HG03139 (cell line): ENCODE measurements at regions not wholly inside any gene's neighbourhood (a gene's known extent, or its start where the extent isn't known, plus 50 kb on each side); places are given as distances from the start of the nearest gene placed in this dataset.

Source experiments
- ATAC-seq: cut with Tn5 transposase; IDR thresholded peaks from one replicate; pipeline ENCODE4 v1.9.1; 2021; ENCODE audit not compliant: unreplicated experiment

GRCh38 chr15:39320886-39321285, 260.0 kb upstream of the THBS1 start:
- no peak for ATAC-seq

DNA sequence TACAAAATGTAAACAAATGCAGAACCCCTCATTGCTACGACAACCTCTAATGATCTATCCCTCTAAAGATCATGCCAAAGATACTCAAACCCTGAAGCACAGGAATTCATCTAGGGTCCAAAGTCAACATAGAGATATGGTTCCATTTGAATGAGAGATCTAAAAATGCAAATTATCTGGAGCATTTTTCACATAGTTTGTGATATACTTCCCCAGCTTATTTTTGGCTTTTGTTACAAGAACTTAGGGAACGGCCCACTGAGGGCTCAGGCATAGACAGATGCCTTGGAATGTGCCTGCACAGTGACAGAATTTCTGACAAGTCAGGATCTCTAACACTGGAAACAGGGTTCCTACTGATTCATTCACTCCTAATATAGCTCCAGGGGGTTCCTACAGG, 258.9 kb upstream of the THBS1 start:
- ATAC-seq: no peak

- no peak for ATAC-seq
Observed at GRCh38 chr15:39323157-39323556, 257.7 kb upstream of the THBS1 start.

GRCh38 chr15:39323706-39324105, 257.2 kb upstream of the THBS1 start:
- ATAC-seq: no peak

GRCh38 chr15:39326306-39326975, 254.4 kb upstream of the THBS1 start:
- ATAC-seq: no peak

DNA sequence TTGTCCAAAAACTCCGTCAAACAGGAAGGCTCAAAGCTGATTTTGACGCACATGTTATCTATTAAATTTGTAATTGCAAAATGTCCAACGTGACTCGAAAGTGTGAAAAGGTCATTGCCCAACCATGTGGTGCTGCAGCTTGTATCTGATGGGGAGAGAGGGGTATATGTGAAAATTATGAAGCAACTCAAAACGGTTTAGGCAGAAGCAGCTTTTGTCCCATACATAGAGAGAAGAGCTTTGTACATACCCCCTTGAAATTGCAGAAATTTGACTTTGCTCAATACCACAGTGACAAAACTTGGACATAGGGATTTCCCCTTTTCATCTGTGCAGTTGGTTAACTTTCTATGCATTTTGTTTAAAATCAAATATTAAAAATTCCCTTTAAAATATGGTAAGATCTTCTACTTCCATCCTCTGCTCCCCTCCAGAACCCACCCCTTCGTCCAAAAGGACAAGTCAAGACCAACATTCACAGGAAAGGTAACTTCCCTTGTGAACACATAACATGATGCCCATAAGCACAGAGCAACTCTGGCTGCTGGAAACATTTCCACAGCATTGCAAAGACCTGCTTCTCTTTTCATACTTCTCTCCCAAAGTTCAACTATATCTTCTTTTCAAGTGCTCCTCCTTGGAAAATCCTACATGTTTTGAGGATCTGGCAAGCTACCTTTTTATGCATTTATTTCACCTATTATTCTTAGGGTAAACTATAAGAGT, 253.7 kb upstream of the THBS1 start:
- ATAC-seq: no peak

DNA sequence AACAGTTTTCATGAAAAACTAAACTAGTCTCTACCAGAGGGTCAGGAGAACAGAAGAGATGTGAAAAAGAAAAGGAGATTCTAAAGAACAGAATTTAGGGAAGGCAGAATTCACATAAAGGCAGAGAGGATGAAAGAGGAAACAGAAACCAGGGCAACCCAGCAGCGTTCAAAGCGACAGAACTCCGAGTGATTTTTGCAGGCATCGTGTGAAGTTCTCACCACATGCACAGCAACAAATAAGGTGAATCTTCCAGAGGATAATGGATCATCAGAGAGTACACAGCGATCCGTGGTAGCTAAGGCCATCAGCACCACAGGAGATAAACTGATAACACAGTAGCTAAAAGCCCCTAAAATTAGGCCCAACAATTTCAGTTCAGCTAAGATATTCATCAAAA, 250.8 kb upstream of the THBS1 start:
- no peak for ATAC-seq

DNA sequence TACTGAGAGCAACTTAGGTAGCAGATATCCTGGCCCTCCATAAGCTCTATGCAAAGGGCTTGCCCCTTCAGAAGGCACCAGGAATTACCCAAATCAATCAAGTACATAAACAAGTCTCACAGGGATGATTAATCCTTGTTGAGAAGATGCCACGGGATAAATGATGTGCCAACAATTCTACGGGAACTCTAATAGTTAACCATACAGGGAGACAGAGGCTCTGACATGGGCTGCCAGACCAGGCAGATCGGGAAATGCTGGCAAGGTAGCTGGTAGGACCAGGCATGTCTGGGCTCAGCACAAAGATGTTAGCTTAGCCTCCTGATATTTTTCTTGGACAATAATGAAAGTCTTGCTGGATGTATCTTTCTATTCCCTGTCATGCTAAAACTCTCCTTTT, 249.3 kb upstream of the THBS1 start:
- ATAC-seq: no peak

- no peak for ATAC-seq
Observed at GRCh38 chr15:39332846-39333245, 248.0 kb upstream of the THBS1 start.

- ATAC-seq: no peak
Observed at GRCh38 chr15:39333393-39333792, 247.5 kb upstream of the THBS1 start.

DNA sequence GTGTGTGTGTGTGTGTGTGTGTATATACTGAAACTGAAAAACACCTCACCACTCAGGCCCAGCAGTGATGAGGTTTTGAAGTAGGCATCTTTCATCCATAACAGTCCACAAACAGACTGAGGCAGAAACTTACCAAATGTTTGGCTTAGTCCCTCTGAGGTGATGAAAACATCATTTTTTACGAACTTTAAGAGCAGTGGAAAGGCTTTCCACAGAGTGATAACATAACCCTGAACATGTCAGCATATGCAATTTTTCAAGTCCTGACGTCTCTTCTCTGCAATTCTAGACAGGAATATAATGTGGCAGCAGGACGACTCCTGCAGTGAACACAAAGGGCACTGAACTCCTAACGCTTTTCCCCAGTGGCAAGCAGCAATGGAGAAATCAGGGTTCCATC, 247.0 kb upstream of the THBS1 start:
- no peak for ATAC-seq

GRCh38 chr15:39336926-39337325, 244.0 kb upstream of the THBS1 start:
- no peak for ATAC-seq

DNA sequence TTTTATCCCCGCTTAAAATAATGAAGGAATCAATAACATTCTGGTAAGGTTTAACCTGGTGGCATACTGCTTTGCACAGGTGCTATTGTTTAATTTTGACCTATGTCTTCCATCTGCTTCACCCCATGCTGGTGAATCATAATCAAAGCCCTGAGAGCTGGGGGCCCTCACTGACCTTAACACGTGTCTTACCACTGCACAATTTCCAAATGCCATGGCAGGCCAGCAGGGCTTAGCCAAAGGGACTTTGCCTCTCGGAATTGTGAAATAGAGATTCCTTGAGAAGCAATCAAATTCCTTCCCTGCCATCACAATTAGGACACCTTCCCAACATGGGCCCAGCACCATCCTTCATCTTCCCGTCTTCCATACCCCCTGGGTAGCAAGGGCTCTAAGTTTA, 242.6 kb upstream of the THBS1 start:
- ATAC-seq: no peak

GRCh38 chr15:39340903-39341645, 239.8 kb upstream of the THBS1 start:
- no peak for ATAC-seq

GRCh38 chr15:39344662-39345141, 236.2 kb upstream of the THBS1 start:
- ATAC-seq: no peak

DNA sequence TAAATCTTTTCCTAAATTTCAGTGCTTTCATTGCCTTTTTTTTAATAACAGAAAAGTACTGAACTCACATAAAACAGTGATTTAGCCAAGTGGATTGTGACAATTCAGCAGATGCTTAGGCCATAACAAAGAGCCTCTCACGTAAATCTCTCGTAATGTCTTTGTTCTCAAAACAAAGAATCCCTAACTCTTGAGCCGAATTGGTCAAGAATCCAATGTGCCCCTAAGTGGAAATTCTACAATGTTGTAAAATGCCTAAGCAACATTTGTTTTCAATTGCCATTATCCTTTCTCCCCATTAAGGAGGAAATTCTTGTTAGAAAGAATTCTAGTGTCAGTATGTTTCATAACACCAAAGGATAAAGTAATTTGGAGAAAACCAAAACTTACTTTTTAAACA, 235.7 kb upstream of the THBS1 start:
- no peak for ATAC-seq

DNA sequence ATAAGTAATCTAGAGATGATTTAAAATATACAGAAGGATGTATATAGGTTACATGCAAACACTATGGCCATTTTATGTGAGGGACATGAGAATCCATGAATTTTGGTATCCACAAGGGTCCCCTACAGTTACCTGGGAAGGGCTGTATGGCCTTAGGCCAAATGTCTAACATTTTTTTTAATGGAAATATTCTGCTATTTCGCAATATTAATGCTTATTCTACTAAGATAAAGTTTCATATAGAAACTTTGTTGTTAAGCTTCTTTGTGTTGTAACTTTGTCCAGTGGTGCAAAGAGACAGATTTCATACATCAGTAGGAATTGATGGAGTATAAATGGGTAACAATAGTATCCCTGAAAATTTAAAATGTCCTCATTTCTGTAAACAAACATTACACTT, 233.4 kb upstream of the THBS1 start:
- no peak for ATAC-seq

GRCh38 chr15:39350785-39351184, 230.1 kb upstream of the THBS1 start:
- ATAC-seq: no peak

GRCh38 chr15:39354189-39354588, 226.7 kb upstream of the THBS1 start:
- ATAC-seq: no peak

- no peak for ATAC-seq
Observed at GRCh38 chr15:39357480-39358268, 223.2 kb upstream of the THBS1 start.

GRCh38 chr15:39358441-39359041, 222.3 kb upstream of the THBS1 start:
- no peak for ATAC-seq
